GM12878 (cell line): ENCODE measurements at regions not wholly inside any gene's neighbourhood (a gene's known extent, or its start where the extent isn't known, plus 50 kb on each side); places are given as distances from the start of the nearest gene placed in this dataset.

Source experiments
- ATAC-seq: fragments of 200-7000 bp; cut with Tn5 transposase; 3 replicates; pipeline ENCODE4 v1.9.1; 2020; ENCODE audit warnings: mild to moderate bottlenecking, moderate library complexity
- BruUV-seq: library from RNA; stranded (reverse); fragments of 400-500 nt; replicated peaks from 2 replicates; lab custom pipeline; 2021; lab: Mats Ljungman, UMichigan
- CTCF ChIA-PET: fragments of 300-600 bp; sonication (Branson Sonifier 250); formaldehyde crosslinking; extraction: SDS; loops from one replicate; lab custom pipeline; 2021; ENCODE audit warnings: inconsistent platforms; lab: Yijun Ruan, JAX
- POLR2A ChIA-PET: fragments of 350-600 bp; formaldehyde crosslinking; extraction: SDS; loops from one replicate; lab custom pipeline; 2021; ENCODE audit warnings: inconsistent platforms; lab: Charles Lee
- RAD21 ChIA-PET: fragments of 300-600 bp; sonication (Branson Sonifier 250); formaldehyde crosslinking; loops from one replicate; lab custom pipeline; 2023; ENCODE audit warnings: antibody characterized with exemption; ENCODE audit not compliant: unreplicated experiment; lab: Charles Lee
- SMC1A ChIA-PET: fragments of 300-600 bp; sonication (Branson Sonifier 250); formaldehyde crosslinking; loops from one replicate; lab custom pipeline; 2023; ENCODE audit not compliant: unreplicated experiment, uncharacterized antibody; lab: Charles Lee
- DNase-seq: peaks from one replicate; pipeline ENCODE4 v3.0.0-alpha.2; 2011; ENCODE audit warnings: low read depth, low spot score
- FAIRE-seq: peaks from 3 replicates; lab custom pipeline; 2011; peaks lifted over from hg19 to GRCh38; lab: Jason Lieb, UNC
- H2AFZ ChIP-seq: 2 replicates; pipeline ENCODE4 v1.6.0; 2011; ENCODE audit warnings: low read depth, low read length, control low read depth; ENCODE audit not compliant: control insufficient read depth
- H3K27ac ChIP-seq: 2 replicates; pipeline ENCODE4 v1.5.1; 2011; ENCODE audit warnings: control low read depth; ENCODE audit not compliant: control insufficient read depth, insufficient read depth
- H3K27me3 ChIP-seq, 2 experiments: replicated peaks in 1 of 2; 2 replicates each; pipeline versions ENCODE4 v1.6.0 to v1.6.1; 2011; ENCODE audit warnings: low read length in 1 of 2; ENCODE audit not compliant: control insufficient read depth in 2 of 2, insufficient read depth in 2 of 2
- H3K36me3 ChIP-seq, 2 experiments: 2 replicates each; pipeline ENCODE4 v1.5.1; 2011; ENCODE audit warnings: low read length in 1 of 2; ENCODE audit not compliant: control insufficient read depth in 2 of 2, insufficient read depth in 2 of 2
- H3K4me1 ChIP-seq: 2 replicates; pipeline ENCODE4 v1.6.1; 2011; ENCODE audit warnings: mild to moderate bottlenecking, low read length, moderate library complexity, mixed read lengths; ENCODE audit not compliant: control insufficient read depth, insufficient read depth
- H3K4me2 ChIP-seq: 2 replicates; pipeline ENCODE4 v1.6.0; 2011; ENCODE audit warnings: control low read depth; ENCODE audit not compliant: control insufficient read depth, insufficient read depth
- H3K4me3 ChIP-seq: fragments of 200-600 bp; sonication (generic); 2 replicates; pipeline ENCODE4 v1.5.1; 2016
- H3K79me2 ChIP-seq: 2 replicates; pipeline ENCODE4 v1.6.0; 2011; ENCODE audit warnings: low read length; ENCODE audit not compliant: control insufficient read depth, insufficient read depth
- H3K9ac ChIP-seq: 2 replicates; pipeline ENCODE4 v1.8.0; 2011; ENCODE audit warnings: low read length, control low read depth, mixed read lengths; ENCODE audit not compliant: control insufficient read depth, insufficient read depth
- H3K9me3 ChIP-seq: replicated peaks from 3 replicates; pipeline ENCODE4 v1.5.1; 2011; ENCODE audit warnings: mild to moderate bottlenecking, low read length; ENCODE audit not compliant: control insufficient read depth, insufficient read depth
- H4K20me1 ChIP-seq: 2 replicates; pipeline ENCODE4 v1.6.0; 2011; ENCODE audit not compliant: control insufficient read depth, insufficient read depth
- CBX5 ChIP-seq: sonication (generic); IDR thresholded peaks from 2 replicates; pipeline ENCODE4 v1.6.1; 2016; ENCODE audit warnings: low read depth, moderate library complexity, mild to moderate bottlenecking, inconsistent platforms
- CREB1 ChIP-seq: IDR thresholded peaks from 2 replicates; pipeline ENCODE4 v1.6.1; 2012; ENCODE audit warnings: low read depth, mild to moderate bottlenecking, inconsistent platforms
- EP300 ChIP-seq, 2 experiments: fragments of 150-350 bp in 1 of 2; IDR thresholded peaks; 2 replicates each; pipeline ENCODE4 v1.6.1; 2011 to 2012; ENCODE audit warnings: low read depth in 2 of 2, low read length in 2 of 2, borderline replicate concordance in 1 of 2, improper control_type of control experiment in 1 of 2, inconsistent platforms in 1 of 2; ENCODE audit not compliant: control insufficient read depth in 1 of 2
- EZH2 ChIP-seq: IDR thresholded peaks from 2 replicates; pipeline ENCODE4 v1.6.1; 2012; ENCODE audit warnings: low read depth, mild to moderate bottlenecking, control low read depth, inconsistent platforms, low read length, borderline replicate concordance; ENCODE audit not compliant: control insufficient read depth
- IKZF1 ChIP-seq: fragments of 450-650 bp; conservative IDR thresholded peaks from 2 replicates; pipeline ENCODE4 v1.6.1; 2017; ENCODE audit warnings: antibody characterized with exemption, mild to moderate bottlenecking
- KLF5 ChIP-seq: fragments of 450-650 bp; IDR thresholded peaks from 2 replicates; pipeline ENCODE4 v1.6.1; 2014; ENCODE audit warnings: mild to moderate bottlenecking; ENCODE audit not compliant: partially characterized antibody
- NR2C1 ChIP-seq: fragments of 450-650 bp; IDR thresholded peaks from 2 replicates; pipeline ENCODE4 v1.6.1; 2017; ENCODE audit warnings: antibody characterized with exemption, mild to moderate bottlenecking, moderate library complexity
- NRF1 ChIP-seq: conservative IDR thresholded peaks from 2 replicates; pipeline ENCODE4 v1.6.1; 2011; ENCODE audit warnings: mild to moderate bottlenecking, low read depth, low read length, improper control_type of control experiment
- SREBF2 ChIP-seq: IDR thresholded peaks from 2 replicates; pipeline ENCODE4 v1.6.1; 2012; ENCODE audit warnings: mild to moderate bottlenecking, low read length
- SUZ12 ChIP-seq: fragments of 200-600 bp; sonication (generic); IDR thresholded peaks from one replicate; pipeline ENCODE4 v1.6.1; 2018; ENCODE audit warnings: antibody characterized with exemption, mild to moderate bottlenecking; ENCODE audit not compliant: unreplicated experiment
- TCF3 ChIP-seq: IDR thresholded peaks from 2 replicates; pipeline ENCODE4 v1.6.1; 2012; ENCODE audit warnings: low read depth, mild to moderate bottlenecking, low read length, borderline replicate concordance; ENCODE audit not compliant: insufficient read depth
- ZSCAN29 ChIP-seq: fragments of 450-650 bp; IDR thresholded peaks from 2 replicates; pipeline ENCODE4 v1.6.1; 2017; ENCODE audit warnings: mild to moderate bottlenecking, moderate library complexity
- WGBS: methylation state at CpG from one replicate; pipeline ENCODE4 v1.1.6; 2016; ENCODE audit warnings: low lambda C conversion rate; ENCODE audit not compliant: insufficient replicate concordance, insufficient coverage; ENCODE audit errors: missing lambda C conversion rate; 5-methylcytosine and 5-hydroxymethylcytosine counted together
- in situ Hi-C: fragments of 300-500 bp; cut with MboI; formaldehyde crosslinking; loops from 9 replicates; pipeline ENCODE4 v1.14.3; 2018; ENCODE audit warnings: mixed read lengths
- intact Hi-C: fragments of 100-400 bp; cut with micrococcal nuclease; formaldehyde crosslinking; loops from one replicate; pipeline ENCODE4 v1.14.2; 2022; ENCODE audit not compliant: unreplicated experiment
- TF ChIP-seq, protein P1 (sequence below): fragments of 450-650 bp; IDR thresholded peaks from 2 replicates; pipeline ENCODE4 v1.6.1; 2016; ENCODE audit warnings: mild to moderate bottlenecking, moderate library complexity, borderline replicate concordance
- TF ChIP-seq, protein P2 (sequence below): fragments of 450-650 bp; IDR thresholded peaks from 2 replicates; pipeline ENCODE4 v1.6.1; 2017; ENCODE audit warnings: mild to moderate bottlenecking, low read depth, inconsistent platforms; ENCODE audit not compliant: poor library complexity, severe bottlenecking
- TF ChIP-seq, protein P3 (sequence below): fragments of 450-650 bp; IDR thresholded peaks from 2 replicates; pipeline ENCODE4 v1.6.1; 2017; ENCODE audit warnings: borderline replicate concordance

- TF ChIP-seq, protein P1, sequence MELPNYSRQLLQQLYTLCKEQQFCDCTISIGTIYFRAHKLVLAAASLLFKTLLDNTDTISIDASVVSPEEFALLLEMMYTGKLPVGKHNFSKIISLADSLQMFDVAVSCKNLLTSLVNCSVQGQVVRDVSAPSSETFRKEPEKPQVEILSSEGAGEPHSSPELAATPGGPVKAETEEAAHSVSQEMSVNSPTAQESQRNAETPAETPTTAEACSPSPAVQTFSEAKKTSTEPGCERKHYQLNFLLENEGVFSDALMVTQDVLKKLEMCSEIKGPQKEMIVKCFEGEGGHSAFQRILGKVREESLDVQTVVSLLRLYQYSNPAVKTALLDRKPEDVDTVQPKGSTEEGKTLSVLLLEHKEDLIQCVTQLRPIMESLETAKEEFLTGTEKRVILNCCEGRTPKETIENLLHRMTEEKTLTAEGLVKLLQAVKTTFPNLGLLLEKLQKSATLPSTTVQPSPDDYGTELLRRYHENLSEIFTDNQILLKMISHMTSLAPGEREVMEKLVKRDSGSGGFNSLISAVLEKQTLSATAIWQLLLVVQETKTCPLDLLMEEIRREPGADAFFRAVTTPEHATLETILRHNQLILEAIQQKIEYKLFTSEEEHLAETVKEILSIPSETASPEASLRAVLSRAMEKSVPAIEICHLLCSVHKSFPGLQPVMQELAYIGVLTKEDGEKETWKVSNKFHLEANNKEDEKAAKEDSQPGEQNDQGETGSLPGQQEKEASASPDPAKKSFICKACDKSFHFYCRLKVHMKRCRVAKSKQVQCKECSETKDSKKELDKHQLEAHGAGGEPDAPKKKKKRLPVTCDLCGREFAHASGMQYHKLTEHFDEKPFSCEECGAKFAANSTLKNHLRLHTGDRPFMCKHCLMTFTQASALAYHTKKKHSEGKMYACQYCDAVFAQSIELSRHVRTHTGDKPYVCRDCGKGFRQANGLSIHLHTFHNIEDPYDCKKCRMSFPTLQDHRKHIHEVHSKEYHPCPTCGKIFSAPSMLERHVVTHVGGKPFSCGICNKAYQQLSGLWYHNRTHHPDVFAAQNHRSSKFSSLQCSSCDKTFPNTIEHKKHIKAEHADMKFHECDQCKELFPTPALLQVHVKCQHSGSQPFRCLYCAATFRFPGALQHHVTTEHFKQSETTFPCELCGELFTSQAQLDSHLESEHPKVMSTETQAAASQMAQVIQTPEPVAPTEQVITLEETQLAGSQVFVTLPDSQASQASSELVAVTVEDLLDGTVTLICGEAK = no peak
- TF ChIP-seq EP300 (IDR thresholded peaks at IDR 0.05; ENCODE audit: borderline replicate concordance in 1 of 2, control insufficient read depth in 1 of 2, low read depth in 2 of 2, low read length in 2 of 2) = no peak
- TF ChIP-seq, protein P2, sequence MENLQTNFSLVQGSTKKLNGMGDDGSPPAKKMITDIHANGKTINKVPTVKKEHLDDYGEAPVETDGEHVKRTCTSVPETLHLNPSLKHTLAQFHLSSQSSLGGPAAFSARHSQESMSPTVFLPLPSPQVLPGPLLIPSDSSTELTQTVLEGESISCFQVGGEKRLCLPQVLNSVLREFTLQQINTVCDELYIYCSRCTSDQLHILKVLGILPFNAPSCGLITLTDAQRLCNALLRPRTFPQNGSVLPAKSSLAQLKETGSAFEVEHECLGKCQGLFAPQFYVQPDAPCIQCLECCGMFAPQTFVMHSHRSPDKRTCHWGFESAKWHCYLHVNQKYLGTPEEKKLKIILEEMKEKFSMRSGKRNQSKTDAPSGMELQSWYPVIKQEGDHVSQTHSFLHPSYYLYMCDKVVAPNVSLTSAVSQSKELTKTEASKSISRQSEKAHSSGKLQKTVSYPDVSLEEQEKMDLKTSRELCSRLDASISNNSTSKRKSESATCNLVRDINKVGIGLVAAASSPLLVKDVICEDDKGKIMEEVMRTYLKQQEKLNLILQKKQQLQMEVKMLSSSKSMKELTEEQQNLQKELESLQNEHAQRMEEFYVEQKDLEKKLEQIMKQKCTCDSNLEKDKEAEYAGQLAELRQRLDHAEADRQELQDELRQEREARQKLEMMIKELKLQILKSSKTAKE = no peak
- no peak for TF ChIP-seq TCF3
- TF ChIP-seq, all 136 proteins: peak for 0
These were observed 268.9 kb downstream of the TEX29 start (continued) for GRCh38 chr13:111589321-111589720.

GRCh38 chr13:111589992-111590391, 269.6 kb downstream of the TEX29 start:
- Histone ChIP-seq H3K79me2 (no peaks in the 10 kb centered on the region), H3K27me3 (no peaks in the 10 kb centered on the region), H3K36me3 (no peaks in the 10 kb centered on the region), H4K20me1 (no peaks in the 10 kb centered on the region), H3K4me2 (no peak overlapping the region), H3K27ac (no peak overlapping the region), H2AFZ (no peak overlapping the region), H3K4me1 (no peaks in the 10 kb centered on the region), H3K9me3 (no peaks in the 10 kb centered on the region; the same call in 2 of the 3 replicates), H3K9ac (no peak overlapping the region), H3K4me3 (no peak overlapping the region)
- ChIA-PET POLR2A (no interaction called here), CTCF (no interaction called here), RAD21 (no interaction called here), SMC1A (no interaction called here)
- WGBS = 2% methylated on average over 7 of the region's 7 CpGs
- BruUV-seq = no TSS peak
- intact Hi-C loops = no loop called here
- FAIRE-seq (no peak), ATAC-seq (no peak), DNase-seq (no peak)
- in situ Hi-C loops = no loop called here
- no peak for TF ChIP-seq SUZ12
- TF ChIP-seq EZH2 = no peak
- TF ChIP-seq SREBF2 = no peak
- TF ChIP-seq NR2C1 = no peak
- TF ChIP-seq CBX5 = no peak
- TF ChIP-seq NRF1 = no peak
- TF ChIP-seq, protein P3, sequence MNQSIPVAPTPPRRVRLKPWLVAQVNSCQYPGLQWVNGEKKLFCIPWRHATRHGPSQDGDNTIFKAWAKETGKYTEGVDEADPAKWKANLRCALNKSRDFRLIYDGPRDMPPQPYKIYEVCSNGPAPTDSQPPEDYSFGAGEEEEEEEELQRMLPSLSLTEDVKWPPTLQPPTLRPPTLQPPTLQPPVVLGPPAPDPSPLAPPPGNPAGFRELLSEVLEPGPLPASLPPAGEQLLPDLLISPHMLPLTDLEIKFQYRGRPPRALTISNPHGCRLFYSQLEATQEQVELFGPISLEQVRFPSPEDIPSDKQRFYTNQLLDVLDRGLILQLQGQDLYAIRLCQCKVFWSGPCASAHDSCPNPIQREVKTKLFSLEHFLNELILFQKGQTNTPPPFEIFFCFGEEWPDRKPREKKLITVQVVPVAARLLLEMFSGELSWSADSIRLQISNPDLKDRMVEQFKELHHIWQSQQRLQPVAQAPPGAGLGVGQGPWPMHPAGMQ = no peak
- TF ChIP-seq KLF5 = no peak
- no peak for TF ChIP-seq CREB1
- TF ChIP-seq ZSCAN29 = no peak
- TF ChIP-seq IKZF1 = no peak
